SK-N-SH treated with all-trans-retinoic acid at 6 μM for 48 hours (cell line): ENCODE measurements at regions not wholly inside any gene's neighbourhood (a gene's known extent, or its start where the extent isn't known, plus 50 kb on each side); places are given as distances from the start of the nearest gene placed in this dataset.
A peak's percentile ranks its signal among the peaks of the same experiment; 100 is the strongest.

ENCODE experiments used
- ATAC-seq: fragments of 200-7000 bp; cut with Tn5 transposase; 3 replicates; pipeline ENCODE4 v1.9.1; 2020; ENCODE audit warnings: mild to moderate bottlenecking, moderate library complexity
- BACH2 ChIP-seq: fragments of 250-450 bp; sonication (Bioruptor Pico); IDR thresholded peaks from 2 replicates; pipeline ENCODE4 v1.9.0; 2021; ENCODE audit warnings: mild to moderate bottlenecking, borderline replicate concordance
- CREB5 ChIP-seq: fragments of 250-450 bp; sonication (Bioruptor Pico); IDR thresholded peaks from 2 replicates; pipeline ENCODE4 v1.5.1; 2020; ENCODE audit warnings: low read depth, mild to moderate bottlenecking, moderate library complexity
- CSDC2 ChIP-seq: fragments of 250-450 bp; sonication (Bioruptor Pico); IDR thresholded peaks from 2 replicates; pipeline ENCODE4 v1.5.0; 2020; ENCODE audit warnings: mild to moderate bottlenecking, moderate library complexity
- ESRRG ChIP-seq: fragments of 250-450 bp; sonication (Bioruptor Pico); IDR thresholded peaks from 2 replicates; pipeline ENCODE4 v1.6.1; 2021; ENCODE audit warnings: mild to moderate bottlenecking
- GLIS3 ChIP-seq: fragments of 250-450 bp; sonication (Bioruptor Pico); IDR thresholded peaks from 2 replicates; pipeline ENCODE4 v1.5.0; 2020; ENCODE audit warnings: mild to moderate bottlenecking, moderate library complexity
- ISL1 ChIP-seq: fragments of 250-450 bp; sonication (Bioruptor Pico); IDR thresholded peaks from 2 replicates; pipeline ENCODE4 v2.1.2; 2022; ENCODE audit warnings: mild to moderate bottlenecking, moderate library complexity
- PPARA ChIP-seq: fragments of 250-450 bp; sonication (Bioruptor Pico); IDR thresholded peaks from 2 replicates; pipeline ENCODE4 v1.5.0; 2020; ENCODE audit warnings: mild to moderate bottlenecking, borderline replicate concordance
- RARB ChIP-seq: fragments of 250-450 bp; sonication (Bioruptor Pico); IDR thresholded peaks from 2 replicates; pipeline ENCODE4 v1.8.0; 2021; ENCODE audit warnings: mild to moderate bottlenecking, moderate library complexity
- SNAI2 ChIP-seq: fragments of 250-450 bp; sonication (Bioruptor Pico); IDR thresholded peaks from 2 replicates; pipeline ENCODE4 v1.5.0; 2020; ENCODE audit warnings: mild to moderate bottlenecking, moderate library complexity
- TCF4 ChIP-seq: fragments of 250-450 bp; sonication (Bioruptor Pico); IDR thresholded peaks from 2 replicates; pipeline ENCODE4 v1.8.0; 2021; ENCODE audit warnings: mild to moderate bottlenecking, moderate library complexity, borderline replicate concordance
- TOX ChIP-seq: fragments of 250-450 bp; sonication (Bioruptor Pico); IDR thresholded peaks from 2 replicates; pipeline ENCODE4 v1.8.0; 2021; ENCODE audit warnings: mild to moderate bottlenecking, moderate library complexity, borderline replicate concordance
- TSHZ2 ChIP-seq: fragments of 250-450 bp; sonication (Bioruptor Pico); IDR thresholded peaks from 2 replicates; pipeline ENCODE4 v1.5.0; 2020; ENCODE audit warnings: mild to moderate bottlenecking, moderate library complexity
- ZC3H10 ChIP-seq: fragments of 250-450 bp; sonication (Bioruptor Pico); IDR thresholded peaks from 2 replicates; pipeline ENCODE4 v1.5.1; 2021; ENCODE audit warnings: mild to moderate bottlenecking, moderate library complexity
- ZFP3 ChIP-seq: fragments of 250-450 bp; sonication (Bioruptor Pico); IDR thresholded peaks from 2 replicates; pipeline ENCODE4 v1.5.0; 2020; ENCODE audit warnings: mild to moderate bottlenecking, moderate library complexity
- ZFP30 ChIP-seq: fragments of 450-650 bp; formaldehyde crosslinking; IDR thresholded peaks from 2 replicates; pipeline ENCODE4 v1.5.0; 2022; ENCODE audit warnings: mild to moderate bottlenecking, moderate library complexity
- ZNF565 ChIP-seq: fragments of 450-650 bp; formaldehyde crosslinking; conservative IDR thresholded peaks from 2 replicates; pipeline ENCODE4 v1.5.0; 2020; ENCODE audit warnings: low read depth, mild to moderate bottlenecking, moderate library complexity
- ZNF70 ChIP-seq: fragments of 450-650 bp; formaldehyde crosslinking; IDR thresholded peaks from 2 replicates; pipeline ENCODE4 v1.5.0; 2020; ENCODE audit warnings: mild to moderate bottlenecking, moderate library complexity
- TF ChIP-seq, protein P1 (sequence below): fragments of 250-450 bp; sonication (Bioruptor Pico); IDR thresholded peaks from 2 replicates; pipeline ENCODE4 v1.5.1; 2021; ENCODE audit warnings: mild to moderate bottlenecking, moderate library complexity
- TF ChIP-seq, protein P2 (sequence below): fragments of 250-450 bp; sonication (Bioruptor Pico); IDR thresholded peaks from 2 replicates; pipeline ENCODE4 v1.8.0; 2020; ENCODE audit warnings: mild to moderate bottlenecking, moderate library complexity, borderline replicate concordance
- TF ChIP-seq, protein P3 (sequence below): fragments of 250-450 bp; sonication (Bioruptor Pico); IDR thresholded peaks from 2 replicates; pipeline ENCODE4 v1.8.0; 2021; ENCODE audit warnings: low read depth, mild to moderate bottlenecking, moderate library complexity, borderline replicate concordance

DNA sequence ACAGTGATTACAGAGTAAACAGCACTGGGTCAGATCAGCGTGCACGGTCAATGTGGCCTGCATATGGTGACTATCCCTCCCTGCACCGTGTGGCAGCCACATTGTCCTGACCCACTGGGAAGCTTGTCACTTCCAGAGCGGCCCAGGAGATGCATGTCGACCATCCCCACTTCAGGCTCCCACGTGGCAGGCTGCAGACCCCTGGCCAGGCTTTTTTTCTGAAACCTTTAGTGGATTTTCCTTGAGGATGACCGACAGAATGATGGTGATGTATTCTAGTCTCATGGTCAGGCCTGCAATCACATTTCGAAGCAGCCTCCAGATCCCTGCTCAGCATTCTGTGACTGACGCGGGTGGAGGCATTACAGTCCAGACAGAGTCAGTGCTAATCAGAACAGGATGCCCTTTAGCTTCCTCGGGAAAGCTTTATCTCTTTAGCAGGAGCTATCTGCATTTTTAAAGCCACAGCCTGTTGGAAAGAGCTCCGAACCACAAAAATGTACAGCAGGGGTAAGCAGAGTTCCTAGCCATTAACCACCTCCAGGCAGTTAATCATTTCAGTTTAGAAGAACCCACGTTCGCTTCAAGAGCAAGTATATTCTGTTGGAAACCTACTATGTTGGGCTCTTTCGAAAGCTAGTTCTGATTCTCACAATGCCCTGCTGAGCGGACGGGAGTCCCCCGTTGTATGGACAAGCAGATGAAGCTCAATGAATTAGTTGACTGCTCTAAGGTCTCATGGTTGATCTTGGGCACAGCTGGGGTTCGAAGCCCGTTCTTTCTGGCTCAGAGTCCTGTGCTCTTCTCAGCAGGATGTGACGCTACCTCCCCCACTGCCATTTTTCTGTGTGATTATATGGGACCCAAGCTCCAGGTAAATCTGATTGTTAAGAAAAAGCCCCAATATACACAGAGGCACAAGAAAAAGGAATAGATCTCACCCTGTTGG lies 56.5 kb downstream of the IRF2BP2 start (continued):
- TF ChIP-seq TSHZ2: peak; percentile 90; the same call in 1 of the 2 replicates
- TF ChIP-seq GLIS3: no peak
- no peak for TF ChIP-seq SNAI2 (CRISPR knock-in tag)
- TF ChIP-seq CREB5: no peak
- peak; percentile 47; the same call in 1 of the 2 replicates for TF ChIP-seq ZNF70 (CRISPR knock-in tag)

DNA sequence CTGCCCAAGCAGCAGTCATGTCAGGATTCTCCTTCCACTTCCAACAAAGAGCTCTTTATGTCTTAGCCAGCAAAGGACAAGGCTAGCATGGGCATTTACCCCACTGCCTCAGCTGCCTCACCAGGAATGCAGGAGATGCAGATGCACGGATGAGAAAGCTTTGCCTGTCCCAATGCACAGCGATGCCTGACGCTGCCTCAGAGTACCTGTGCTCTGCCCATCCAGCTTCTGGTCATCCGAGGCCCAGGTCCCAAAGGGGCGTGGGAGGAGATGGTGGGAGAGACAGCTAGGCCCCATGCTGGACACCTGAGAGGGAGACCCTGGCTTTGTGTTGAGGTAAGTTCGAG lies 59.0 kb downstream of the IRF2BP2 start:
- no peak for ATAC-seq
- no peak for TF ChIP-seq RARB (CRISPR knock-in tag)
- no peak for TF ChIP-seq TCF4
- no peak for TF ChIP-seq ZC3H10 (CRISPR knock-in tag)
- TF ChIP-seq ZNF565 (CRISPR knock-in tag): no peak
- TF ChIP-seq ZFP30 (CRISPR knock-in tag): no peak
- TF ChIP-seq ESRRG (CRISPR knock-in tag): no peak
- TF ChIP-seq, all 23 proteins: peak for 0

DNA sequence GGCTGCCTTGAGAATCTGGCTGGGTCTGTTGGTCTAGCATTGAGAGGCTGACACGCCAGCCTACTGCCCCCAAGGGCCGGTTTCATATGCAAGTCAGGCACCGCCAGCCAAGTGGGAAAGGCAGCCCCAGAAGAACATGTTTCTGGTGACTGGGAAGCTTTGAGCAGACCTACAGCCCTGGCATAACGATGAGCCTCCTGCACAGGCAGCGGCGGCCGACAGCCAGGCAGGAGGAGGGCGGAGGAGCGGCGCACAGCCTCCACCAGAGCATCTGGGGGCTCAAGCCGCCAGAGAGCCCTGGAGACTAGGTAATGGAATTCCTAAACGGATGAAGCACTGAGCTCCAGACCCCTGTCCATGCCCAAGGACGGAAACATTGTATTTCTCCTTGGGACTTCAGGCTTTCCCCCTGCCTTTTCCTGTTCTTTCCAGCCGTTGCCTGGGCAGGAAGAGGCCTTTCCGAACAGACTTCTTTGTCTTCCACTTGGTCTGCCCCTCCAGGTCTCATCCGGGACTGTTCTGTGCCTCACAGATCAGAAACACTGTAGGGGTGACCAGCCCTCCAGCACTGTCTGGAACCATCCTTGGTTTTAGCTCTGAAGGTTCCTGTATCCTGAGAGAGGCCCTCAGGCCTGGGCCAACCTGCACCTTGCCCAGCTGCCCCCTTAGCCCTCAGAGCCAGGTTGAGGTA lies 59.5 kb downstream of the IRF2BP2 start:
- no peak for ATAC-seq
- no peak for TF ChIP-seq CREB5
- TF ChIP-seq CSDC2 (CRISPR knock-in tag): no peak
- no peak for TF ChIP-seq ESRRG (CRISPR knock-in tag)
- no peak for TF ChIP-seq GLIS3
- TF ChIP-seq, protein P1, sequence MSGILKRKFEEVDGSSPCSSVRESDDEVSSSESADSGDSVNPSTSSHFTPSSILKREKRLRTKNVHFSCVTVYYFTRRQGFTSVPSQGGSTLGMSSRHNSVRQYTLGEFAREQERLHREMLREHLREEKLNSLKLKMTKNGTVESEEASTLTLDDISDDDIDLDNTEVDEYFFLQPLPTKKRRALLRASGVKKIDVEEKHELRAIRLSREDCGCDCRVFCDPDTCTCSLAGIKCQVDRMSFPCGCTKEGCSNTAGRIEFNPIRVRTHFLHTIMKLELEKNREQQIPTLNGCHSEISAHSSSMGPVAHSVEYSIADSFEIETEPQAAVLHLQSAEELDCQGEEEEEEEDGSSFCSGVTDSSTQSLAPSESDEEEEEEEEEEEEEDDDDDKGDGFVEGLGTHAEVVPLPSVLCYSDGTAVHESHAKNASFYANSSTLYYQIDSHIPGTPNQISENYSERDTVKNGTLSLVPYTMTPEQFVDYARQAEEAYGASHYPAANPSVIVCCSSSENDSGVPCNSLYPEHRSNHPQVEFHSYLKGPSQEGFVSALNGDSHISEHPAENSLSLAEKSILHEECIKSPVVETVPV (CRISPR knock-in tag): no peak
- no peak for TF ChIP-seq TOX (CRISPR knock-in tag)
- TF ChIP-seq, protein P2, sequence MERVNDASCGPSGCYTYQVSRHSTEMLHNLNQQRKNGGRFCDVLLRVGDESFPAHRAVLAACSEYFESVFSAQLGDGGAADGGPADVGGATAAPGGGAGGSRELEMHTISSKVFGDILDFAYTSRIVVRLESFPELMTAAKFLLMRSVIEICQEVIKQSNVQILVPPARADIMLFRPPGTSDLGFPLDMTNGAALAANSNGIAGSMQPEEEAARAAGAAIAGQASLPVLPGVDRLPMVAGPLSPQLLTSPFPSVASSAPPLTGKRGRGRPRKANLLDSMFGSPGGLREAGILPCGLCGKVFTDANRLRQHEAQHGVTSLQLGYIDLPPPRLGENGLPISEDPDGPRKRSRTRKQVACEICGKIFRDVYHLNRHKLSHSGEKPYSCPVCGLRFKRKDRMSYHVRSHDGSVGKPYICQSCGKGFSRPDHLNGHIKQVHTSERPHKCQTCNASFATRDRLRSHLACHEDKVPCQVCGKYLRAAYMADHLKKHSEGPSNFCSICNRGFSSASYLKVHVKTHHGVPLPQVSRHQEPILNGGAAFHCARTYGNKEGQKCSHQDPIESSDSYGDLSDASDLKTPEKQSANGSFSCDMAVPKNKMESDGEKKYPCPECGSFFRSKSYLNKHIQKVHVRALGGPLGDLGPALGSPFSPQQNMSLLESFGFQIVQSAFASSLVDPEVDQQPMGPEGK (CRISPR knock-in tag): no peak
- no peak for TF ChIP-seq ISL1 (CRISPR knock-in tag)
- TF ChIP-seq TCF4: no peak
- TF ChIP-seq ZFP3 (CRISPR knock-in tag): no peak
- no peak for TF ChIP-seq RARB (CRISPR knock-in tag)
- no peak for TF ChIP-seq ZC3H10 (CRISPR knock-in tag)
- no peak for TF ChIP-seq PPARA (CRISPR knock-in tag)
- TF ChIP-seq, protein P3, sequence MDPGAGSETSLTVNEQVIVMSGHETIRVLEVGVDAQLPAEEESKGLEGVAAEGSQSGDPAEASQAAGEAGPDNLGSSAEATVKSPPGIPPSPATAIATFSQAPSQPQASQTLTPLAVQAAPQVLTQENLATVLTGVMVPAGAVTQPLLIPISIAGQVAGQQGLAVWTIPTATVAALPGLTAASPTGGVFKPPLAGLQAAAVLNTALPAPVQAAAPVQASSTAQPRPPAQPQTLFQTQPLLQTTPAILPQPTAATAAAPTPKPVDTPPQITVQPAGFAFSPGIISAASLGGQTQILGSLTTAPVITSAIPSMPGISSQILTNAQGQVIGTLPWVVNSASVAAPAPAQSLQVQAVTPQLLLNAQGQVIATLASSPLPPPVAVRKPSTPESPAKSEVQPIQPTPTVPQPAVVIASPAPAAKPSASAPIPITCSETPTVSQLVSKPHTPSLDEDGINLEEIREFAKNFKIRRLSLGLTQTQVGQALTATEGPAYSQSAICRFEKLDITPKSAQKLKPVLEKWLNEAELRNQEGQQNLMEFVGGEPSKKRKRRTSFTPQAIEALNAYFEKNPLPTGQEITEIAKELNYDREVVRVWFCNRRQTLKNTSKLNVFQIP (CRISPR knock-in tag): no peak
- TF ChIP-seq ZNF70 (CRISPR knock-in tag): no peak
- no peak for TF ChIP-seq BACH2 (CRISPR knock-in tag)
